Fibroblast of villous mesenchyme (primary cell): ENCODE measurements at regions not wholly inside any gene's neighbourhood (a gene's known extent, or its start where the extent isn't known, plus 50 kb on each side); places are given as distances from the start of the nearest gene placed in this dataset.

Experiments
- DNase-seq: peaks from one replicate; pipeline ENCODE4 v3.0.0-alpha.2; 2010; ENCODE audit warnings: low read depth
- H3K4me3 ChIP-seq: 2 replicates; pipeline ENCODE4 v1.5.1; 2011; ENCODE audit warnings: low read depth, mild to moderate bottlenecking, low read length
- TF ChIP-seq, protein P1 (sequence below): IDR thresholded peaks from 2 replicates; pipeline ENCODE4 v1.5.1; 2012; ENCODE audit warnings: low read depth, mild to moderate bottlenecking, low read length; ENCODE audit not compliant: insufficient read depth

DNA sequence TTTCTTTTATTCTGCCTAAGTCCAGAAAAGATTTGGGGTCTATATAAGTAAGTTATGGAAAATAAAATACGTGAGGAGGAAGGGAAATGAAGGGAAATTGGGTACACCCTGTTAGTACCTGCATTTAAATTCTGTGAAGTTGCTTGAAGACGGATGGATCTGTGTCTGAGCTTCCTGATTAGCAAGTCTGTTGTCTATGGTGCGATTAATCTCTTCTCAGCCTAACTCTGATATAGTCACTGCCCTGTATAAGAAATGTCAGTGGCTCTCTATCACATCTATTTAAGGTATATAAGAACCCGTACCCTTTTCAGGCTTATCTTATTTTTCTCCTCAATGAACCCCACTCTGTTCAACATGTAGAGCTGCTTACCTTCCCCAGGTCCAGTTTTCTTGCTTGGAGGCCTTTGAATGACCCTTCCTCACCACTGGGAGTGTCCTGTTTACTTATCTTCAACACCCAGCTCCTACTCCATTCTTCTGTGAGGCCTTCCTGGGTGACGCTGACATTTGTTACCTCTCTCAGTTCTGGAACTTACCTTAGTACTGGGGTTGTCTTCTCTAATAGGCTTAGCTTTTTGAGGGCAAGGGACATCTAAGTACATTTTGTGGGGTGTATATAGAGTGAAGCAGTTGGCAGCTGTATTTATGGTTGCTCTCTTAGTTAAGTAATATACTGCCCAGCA lies 149.6 kb upstream of the PRPS1L1 start:
- TF ChIP-seq, protein P1, sequence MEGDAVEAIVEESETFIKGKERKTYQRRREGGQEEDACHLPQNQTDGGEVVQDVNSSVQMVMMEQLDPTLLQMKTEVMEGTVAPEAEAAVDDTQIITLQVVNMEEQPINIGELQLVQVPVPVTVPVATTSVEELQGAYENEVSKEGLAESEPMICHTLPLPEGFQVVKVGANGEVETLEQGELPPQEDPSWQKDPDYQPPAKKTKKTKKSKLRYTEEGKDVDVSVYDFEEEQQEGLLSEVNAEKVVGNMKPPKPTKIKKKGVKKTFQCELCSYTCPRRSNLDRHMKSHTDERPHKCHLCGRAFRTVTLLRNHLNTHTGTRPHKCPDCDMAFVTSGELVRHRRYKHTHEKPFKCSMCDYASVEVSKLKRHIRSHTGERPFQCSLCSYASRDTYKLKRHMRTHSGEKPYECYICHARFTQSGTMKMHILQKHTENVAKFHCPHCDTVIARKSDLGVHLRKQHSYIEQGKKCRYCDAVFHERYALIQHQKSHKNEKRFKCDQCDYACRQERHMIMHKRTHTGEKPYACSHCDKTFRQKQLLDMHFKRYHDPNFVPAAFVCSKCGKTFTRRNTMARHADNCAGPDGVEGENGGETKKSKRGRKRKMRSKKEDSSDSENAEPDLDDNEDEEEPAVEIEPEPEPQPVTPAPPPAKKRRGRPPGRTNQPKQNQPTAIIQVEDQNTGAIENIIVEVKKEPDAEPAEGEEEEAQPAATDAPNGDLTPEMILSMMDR = no peak
- no peak overlapping the region for H3K4me3 ChIP-seq
- no peak for DNase-seq

DNA sequence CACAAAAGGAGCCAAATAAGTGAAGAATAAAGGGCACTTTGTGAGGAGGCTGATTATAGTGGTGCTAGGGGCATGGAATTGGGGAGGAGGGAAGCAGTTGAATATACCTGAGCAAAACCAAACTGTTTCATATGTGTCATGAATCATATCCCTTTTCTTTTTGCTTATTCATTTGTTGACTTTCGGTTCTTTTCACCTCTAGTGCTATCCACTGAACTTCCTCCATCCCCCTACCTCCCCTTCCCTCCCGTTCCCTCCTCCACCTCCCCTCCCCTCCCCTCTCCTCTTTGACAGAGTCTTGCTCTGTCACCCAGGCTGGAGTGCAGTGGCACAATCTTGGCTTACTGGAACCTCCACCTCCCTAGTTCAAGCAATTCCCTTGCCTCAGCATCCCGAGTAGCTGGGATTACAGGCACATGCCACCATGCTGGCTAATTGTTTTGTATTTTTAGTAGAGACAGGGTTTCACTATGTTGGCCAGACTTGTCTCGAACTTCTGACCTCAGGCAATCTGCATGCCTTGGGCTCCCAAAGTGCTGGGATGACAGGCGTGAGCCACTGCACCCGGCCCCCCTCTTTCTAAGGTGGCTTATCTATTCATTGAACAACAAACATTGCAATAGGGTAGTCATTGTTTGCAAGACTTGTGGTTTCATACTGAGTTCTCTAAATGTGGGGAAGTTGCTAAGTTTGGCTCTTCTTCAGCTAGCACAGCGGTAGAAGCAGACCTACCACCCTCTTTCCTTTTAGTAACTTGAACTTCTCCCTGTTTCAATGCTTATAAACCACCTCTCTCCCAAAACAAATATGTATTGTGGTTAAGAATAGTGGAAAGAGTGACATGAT lies 150.4 kb upstream of the PRPS1L1 start:
- TF ChIP-seq, protein P1 = no peak
- H3K4me3 ChIP-seq = no peak overlapping the region
- DNase-seq = no peak

DNA sequence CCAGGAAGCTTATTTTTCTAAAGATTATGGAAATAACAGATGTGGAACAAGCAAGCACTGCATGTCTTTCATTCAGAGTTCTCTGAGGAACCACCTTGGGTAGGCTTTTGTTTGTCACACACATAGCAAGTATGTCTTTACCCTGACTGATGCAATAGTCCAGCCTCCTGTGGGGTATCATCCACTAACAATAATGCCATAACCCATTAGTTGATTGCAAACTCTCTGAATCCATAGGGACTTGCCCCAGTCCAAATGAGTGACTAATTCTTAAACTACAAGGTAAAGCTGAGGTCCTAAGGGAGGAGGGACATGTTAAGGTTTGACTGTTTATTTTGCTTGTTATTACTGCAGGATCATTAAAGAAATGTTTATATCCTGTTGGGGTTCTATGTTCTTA lies 151.4 kb upstream of the PRPS1L1 start:
- TF ChIP-seq, protein P1 = no peak
- no peak overlapping the region for H3K4me3 ChIP-seq
- DNase-seq = no peak

DNA sequence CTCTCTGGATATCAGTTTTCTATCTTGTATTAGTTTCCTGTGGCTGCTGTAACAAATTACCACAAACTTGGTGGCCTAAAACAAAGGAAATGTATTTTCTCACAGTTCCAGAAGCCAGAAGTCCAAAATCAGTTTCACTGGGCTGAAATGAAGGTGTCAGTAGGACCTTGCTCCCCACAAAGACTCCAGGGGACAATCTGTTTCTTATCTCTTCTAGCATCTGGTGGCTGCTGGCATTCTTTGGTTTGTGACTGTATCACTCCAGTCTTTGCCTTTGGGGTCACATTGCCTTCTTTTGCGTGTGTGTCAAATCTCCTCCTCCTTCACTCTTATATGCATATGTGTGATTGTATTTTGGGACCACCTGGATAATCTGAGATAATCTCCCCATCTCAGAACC lies 153.0 kb upstream of the PRPS1L1 start:
- no peak for DNase-seq
- TF ChIP-seq, protein P1 = no peak
- no peak overlapping the region for H3K4me3 ChIP-seq

DNA sequence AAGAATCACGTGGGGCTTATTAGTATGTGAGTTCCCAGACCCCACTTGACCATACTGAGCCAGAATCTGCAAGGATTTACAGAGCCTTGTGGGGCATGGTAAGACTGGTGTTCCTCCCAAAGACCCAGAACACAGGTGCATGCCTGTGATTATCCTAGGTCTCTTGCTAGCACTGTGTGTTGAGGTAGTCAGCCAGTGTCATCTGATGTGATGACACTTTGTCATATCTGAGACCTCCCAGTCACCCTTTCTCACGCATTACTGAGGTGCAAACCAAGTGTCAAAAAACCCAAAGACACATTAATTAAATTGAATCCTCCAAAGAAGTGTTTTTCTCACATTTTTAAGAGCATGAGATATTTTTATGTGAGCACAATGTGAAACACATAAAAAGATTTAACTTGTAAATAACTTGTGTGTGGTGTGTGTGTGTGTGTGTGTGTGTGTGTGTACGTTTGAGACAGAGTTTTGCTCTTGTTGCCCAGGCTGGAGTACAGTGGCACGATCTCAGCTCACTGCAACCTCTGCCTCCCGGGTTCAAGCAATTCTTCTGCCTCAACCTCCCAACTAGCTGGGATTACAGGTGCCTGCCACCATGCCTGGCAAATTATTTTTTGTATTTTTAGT lies 162.0 kb upstream of the PRPS1L1 start:
- TF ChIP-seq, protein P1 = no peak
- no peak for DNase-seq
- no peak overlapping the region for H3K4me3 ChIP-seq

DNA sequence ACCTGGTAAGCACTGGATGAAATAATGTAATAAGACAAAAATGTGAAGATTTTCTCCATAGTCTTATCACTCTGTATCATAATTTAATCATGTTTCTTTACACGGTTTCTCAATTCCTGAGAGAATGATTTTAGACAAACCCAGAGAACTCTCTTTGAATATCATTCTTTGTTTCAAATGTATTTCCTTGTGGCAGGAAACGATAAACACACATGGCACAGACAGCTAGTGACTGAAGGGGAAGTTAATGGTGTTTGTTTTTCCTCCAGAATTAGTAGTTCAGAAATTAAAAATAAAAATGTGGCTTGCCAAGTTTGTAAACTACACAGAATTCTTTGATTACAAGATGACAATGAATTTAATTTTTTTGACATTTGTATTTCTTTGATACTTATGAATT lies 163.7 kb upstream of the PRPS1L1 start:
- no peak for DNase-seq
- TF ChIP-seq, protein P1 = no peak
- no peak overlapping the region for H3K4me3 ChIP-seq
